GM18505 (cell line): ENCODE measurements at regions not wholly inside any gene's neighbourhood (a gene's known extent, or its start where the extent isn't known, plus 50 kb on each side); places are given as distances from the start of the nearest gene placed in this dataset.
"Not testable (repeated sequence)": the region's sequence is repeated elsewhere in the genome, so short reads cannot be mapped to it uniquely, and the experiment has no call there.

Experiments
- ATAC-seq: cut with Tn5 transposase; IDR thresholded peaks from one replicate; pipeline ENCODE4 v1.9.1; 2021; ENCODE audit not compliant: unreplicated experiment
- POLR2A ChIP-seq: IDR thresholded peaks from 4 replicates; pipeline ENCODE4 v1.6.1; 2011; ENCODE audit warnings: borderline replicate concordance; ENCODE audit not compliant: insufficient read depth, insufficient read length; ENCODE audit errors: extremely low read depth

DNA sequence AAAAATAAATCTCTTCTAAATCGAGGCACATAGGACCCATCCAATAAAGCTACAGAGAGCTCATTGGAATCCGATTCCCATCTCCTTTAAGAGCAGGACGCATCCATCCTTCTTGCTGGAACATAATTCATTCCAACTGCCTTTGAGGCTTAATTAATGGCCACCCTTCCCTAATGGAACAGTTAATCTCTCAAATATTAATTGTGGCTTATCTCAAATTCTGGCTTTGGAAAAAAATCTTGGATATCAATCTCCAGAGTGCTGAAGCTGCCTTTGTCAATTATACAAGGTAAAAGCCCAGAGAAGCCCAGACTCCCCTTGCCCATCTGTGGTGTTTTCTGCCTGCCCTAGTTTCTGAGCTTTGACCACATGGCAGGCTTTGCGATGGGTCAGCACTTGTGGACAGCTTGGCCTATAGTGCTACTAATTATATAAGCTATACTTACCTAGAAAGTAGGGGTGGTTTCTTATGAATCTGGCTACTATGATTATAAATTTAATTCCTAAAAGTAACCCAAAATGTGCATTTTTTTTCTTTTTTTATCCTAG, 246.3 kb downstream of the NUAK1 start:
- no peak for TF ChIP-seq POLR2A

DNA sequence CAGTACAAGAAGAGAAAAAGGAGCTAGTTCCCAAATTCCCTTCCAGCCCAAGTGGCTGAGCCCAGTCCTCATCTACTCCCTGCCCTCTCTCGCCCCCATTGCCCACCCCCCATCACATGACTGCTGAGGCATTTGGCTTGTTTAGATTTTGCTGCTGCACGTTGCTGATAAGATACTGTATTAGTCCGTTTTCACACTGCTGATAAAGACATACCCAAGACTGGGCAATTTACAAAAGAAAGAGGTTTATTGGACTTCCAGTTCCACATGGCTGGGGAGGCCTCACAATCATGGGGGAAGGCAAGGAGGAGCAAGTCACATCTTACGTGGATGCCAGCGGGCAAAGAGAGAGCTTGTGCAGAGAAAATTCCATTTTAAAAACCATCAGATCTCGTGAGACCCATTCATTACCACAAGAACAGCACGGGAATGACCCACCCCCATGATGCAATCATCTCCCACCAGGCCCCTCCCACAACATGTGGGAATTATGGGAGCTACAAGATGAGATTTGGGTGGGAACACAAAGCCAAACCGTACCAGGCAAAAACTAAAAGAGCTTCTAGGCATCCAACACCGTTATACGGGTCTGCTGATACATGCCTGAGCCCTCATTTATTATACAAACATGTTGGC, 243.4 kb downstream of the NUAK1 start:
- ATAC-seq, result not testable (repeated sequence)

More for the DNA sequence above, 246.3 kb downstream of the NUAK1 start:
- no peak for ATAC-seq

DNA sequence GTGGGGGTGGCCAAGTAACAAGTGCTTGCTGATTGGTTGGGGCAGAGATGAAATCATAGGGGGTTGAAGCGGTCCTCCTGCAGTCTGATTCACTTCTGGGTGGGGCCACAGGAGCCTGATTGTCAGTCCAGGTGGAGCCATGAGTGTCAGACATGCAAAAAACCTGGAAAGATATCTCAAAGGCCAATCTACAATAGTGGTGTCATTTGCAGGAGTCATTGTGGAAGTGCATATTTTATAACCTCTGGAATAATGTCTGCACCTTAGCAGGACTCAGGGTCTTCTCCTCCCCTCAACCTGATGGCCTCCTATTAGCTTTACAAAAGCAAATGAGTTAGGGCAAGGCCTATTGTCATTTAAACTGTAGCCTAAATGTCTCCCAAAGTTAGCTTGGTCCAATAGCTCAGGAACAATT, 241.4 kb downstream of the NUAK1 start:
- ATAC-seq, result no peak
- TF ChIP-seq POLR2A, result no peak

DNA sequence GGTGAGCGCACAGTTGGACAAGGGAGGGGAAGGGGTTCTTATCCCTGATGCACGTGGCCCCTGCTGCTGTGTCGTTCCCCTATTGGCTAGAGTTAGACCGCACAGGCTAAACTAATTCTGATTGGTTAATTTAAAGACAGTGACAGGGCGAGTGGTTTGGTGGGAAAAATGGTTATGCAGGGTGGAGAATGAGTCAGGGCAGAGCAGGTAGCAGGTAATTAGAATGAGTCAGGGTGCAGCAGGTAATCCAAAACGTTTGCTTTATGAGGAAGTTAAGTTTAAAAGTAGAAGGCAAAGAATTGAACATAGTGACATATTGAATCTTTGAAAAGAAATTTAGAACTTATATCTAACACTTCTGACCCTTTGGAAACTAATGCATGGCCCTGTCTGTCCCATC, 240.5 kb downstream of the NUAK1 start:
- not testable (repeated sequence) for ATAC-seq

DNA sequence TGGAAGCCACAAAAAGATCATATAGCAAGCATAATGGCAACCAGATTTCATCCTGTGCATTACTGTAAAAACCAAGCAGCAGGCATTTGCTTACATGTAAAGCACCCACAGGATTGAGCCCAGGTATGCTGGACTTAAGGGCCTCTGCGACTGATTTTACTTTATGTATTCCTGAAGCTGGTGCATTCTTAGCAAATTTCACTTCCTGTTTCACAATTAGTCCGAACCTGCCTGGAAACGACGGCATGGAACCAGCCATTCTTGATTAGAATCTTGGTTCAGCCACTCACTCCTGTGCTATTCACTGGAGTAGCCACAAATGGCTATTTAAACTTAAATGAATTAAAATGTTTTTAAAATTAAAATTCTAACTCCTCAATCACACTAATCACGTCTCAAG, 239.2 kb downstream of the NUAK1 start:
- ATAC-seq, result no peak
- TF ChIP-seq POLR2A, result no peak

DNA sequence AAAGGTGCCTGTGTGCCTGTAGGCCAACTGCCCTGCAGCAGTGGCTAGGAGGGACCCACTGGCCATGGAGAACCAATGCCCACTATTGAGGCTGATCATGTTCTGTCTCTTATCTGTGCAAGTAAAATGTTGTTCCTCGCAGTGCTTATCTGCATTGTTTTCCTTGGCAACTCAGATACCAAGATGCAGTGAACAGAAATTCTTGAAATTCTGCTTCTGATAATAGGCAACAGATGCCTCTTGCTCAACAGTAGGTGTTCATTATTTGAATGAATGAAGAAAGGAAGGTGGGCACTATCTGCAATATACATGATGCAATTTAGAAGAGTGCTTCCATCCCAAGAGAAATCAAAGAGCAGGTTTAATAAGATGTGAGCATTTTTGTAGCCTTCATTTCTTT, 232.2 kb downstream of the NUAK1 start:
- no peak for ATAC-seq
- no peak for TF ChIP-seq POLR2A

DNA sequence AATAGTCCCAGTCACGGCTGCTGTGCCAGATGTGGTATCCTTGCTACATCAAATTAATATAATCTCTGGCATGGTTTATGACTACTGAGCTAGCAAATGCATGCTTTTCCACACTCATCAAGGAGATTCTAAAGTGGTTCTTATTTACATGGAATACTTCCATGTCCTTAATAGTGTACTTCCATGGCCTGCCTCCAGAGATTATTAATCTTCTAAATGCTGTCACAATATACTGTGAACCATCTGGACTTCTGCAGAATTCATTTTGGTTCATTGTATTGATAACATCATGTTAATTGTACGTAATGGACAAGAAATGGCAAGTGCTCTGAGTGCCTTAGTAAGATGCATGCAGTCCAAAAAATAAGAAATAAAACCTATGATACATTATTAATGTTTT, 230.8 kb downstream of the NUAK1 start:
- ATAC-seq, result no peak
- no peak for TF ChIP-seq POLR2A

DNA sequence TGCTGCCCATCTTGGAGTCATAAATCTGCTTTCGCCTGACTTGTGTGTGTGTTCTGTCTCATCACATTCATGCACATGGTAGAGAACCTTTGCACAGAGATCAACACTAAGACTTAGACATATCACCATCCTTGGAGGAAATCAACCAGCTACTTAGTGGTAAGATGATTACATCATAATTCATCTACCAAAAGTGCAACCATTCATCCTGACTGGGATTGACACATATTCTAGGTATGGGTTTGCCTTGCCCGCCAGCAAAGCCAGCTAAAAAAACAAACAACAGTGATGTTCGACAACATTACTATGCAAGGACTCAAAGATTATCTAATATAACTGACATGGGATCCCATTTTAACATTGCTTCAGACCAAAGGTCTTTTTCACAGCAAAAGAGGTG, 228.7 kb downstream of the NUAK1 start:
- no peak for ATAC-seq

DNA sequence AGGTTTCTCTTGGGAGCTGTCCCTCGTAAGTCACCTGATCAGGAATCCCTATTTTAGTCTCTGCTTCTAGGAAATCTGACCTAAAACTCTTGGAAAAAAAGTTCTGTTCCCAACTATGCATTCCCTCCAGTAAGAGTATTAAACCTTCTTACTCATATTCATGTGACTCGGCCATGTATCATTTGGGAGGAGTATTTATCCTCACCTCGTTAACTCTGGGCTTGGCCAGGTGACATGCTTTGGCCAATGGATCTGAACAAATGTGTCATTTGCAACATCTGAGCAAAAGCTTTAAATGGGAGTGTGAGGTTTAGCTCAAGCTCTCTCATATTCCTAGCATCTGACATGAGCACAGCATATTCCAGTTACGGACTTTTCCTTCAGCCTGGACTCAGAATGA, 226.8 kb downstream of the NUAK1 start:
- no peak for TF ChIP-seq POLR2A
- ATAC-seq, result no peak

More for the DNA sequence above, 228.7 kb downstream of the NUAK1 start:
- no peak for TF ChIP-seq POLR2A

DNA sequence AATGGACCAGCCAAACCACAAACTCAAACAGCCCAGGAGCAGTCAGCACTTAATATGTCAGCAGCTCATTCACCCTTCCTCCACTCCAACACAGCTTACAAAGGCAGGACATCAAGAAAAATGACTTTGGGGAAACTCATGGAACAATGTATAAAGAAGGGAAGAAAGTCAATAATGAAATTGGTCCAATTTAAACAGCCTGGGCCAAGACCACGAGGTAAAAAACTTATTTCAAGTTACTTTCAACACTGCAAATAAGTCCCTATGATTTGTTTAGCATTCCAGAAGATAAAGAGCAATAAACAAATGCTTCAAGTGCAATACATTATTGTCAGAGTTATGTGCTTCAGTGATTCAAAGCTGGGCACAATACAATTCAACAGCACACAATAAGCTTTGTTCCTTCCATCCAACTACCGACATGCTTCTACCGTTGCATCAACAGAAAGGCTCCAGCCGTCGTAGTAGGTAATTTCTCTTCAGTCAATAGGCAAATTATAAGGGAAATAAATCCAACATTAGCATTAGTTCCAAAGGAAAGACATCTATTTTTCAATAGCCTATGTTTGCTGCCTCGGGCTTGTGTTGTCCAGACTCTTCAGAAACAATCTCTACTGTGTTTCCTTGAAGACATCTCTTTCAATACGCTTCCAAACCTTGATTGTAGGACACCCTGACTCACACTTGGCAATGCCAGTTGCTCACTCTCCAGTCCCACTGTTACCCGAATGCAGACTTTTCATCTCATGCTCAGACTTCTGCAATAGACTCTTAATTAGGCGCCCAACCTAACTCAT, 225.7 kb downstream of the NUAK1 start:
- ATAC-seq, result no peak
- no peak for TF ChIP-seq POLR2A

DNA sequence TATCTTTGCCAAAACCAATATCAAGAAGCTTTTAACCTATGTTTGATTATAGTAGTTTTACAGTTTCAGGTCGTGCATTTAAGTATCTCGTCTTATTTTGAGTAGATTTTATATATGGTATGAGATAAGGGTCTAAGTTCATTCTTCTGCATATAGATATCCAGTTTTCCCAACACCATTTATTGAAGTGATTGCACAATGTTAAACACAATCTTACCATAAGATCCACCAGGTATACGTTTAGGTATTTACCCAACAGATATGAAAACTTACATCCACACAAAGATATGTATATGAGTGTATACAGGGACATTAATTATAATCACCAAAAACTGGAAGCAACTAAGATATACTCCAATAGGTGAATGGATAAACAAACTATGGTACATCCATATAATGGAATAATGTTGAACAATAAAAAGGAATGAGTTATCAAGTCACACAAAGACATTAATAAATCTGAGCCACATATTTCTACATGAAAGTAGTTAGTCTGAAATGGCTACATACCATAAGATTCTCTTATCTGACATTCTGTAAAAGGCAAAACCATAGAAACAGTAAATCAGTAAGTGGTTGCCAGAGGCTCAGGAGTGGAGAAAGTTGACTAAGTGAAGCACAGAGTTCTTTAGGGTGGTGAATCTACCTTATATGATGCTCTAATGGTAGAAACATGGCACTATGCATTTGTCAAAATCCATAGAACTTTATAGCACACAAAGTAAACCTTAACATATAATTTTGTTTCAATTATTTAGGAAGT, 222.6 kb downstream of the NUAK1 start:
- TF ChIP-seq POLR2A, result no peak
- no peak for ATAC-seq

DNA sequence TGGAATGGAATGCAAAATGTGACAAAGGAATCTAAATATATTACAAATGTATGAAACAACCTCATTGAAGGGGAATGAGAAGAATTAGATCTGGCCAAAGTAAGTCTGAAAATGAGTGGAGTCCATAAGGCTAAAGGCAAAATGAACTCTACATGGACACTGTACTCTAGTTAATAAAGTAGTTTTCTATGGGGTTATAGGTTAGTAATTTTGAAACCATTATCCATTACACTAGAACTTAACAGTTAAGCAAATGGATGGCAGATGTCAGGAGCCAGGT, 222.1 kb downstream of the NUAK1 start:
- TF ChIP-seq POLR2A, result no peak
- no peak for ATAC-seq

DNA sequence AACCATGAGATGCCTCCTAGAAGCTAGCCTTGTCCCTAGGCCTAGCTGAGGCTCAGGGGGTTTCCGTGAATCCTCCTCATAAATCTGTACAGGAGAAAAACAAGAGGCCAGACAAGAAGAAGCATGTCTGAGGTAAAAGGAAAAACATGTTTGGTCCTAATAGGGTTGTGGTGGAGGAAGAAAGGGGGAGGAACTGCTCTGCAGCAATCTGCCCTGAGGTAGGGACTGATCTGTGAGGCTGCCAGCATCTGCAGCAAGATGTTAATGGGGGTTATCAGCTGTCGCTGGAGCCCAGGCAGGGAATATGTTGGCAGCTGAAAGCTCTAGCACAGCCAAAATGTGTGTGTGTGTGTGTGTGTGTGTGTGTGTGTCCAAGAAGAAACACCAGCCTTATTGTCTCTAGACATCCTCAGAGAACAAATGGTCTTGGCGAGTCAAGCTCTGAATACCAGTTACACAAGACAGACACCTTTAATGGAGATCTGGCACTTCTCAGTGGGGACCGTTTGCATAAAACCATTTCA, 218.5 kb downstream of the NUAK1 start:
- no peak for TF ChIP-seq POLR2A
- no peak for ATAC-seq

DNA sequence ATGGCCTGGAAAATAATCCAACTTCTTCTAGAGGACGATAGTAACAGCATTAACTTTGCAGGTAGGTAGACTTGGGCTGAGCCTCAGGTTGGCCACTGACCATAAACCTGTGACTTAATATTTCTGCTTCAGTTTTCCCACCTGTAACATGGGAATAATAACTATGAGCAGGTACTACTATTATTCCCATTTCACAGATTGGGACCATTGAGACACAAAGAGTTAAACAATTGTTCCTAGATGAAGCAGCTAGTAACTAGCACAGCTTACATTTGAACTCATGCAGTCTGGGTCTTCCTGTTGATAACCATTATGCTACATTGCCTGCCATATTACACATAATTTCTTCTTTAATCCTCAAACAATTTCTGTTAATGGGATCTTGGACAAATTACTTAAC, 217.7 kb downstream of the NUAK1 start:
- no peak for ATAC-seq
- no peak for TF ChIP-seq POLR2A
